Type B pancreatic cell (in vitro differentiated cells): ENCODE measurements at regions not wholly inside any gene's neighbourhood (a gene's known extent, or its start where the extent isn't known, plus 50 kb on each side); places are given as distances from the start of the nearest gene placed in this dataset.

Experiments
- DNase-seq: peaks from one replicate; pipeline ENCODE4 v3.0.0; 2021; ENCODE audit warnings: mixed read lengths; ENCODE audit not compliant: unreplicated experiment; ENCODE audit errors: extremely low spot score
- H3K27ac Mint-ChIP-seq: 2 replicates; pipeline ENCODE4 v1.8.0; 2021; ENCODE audit warnings: mild to moderate bottlenecking, mixed read lengths
- H3K27me3 Mint-ChIP-seq: 2 replicates; pipeline ENCODE4 v1.8.0; 2021; ENCODE audit warnings: mixed read lengths
- H3K36me3 Mint-ChIP-seq: 2 replicates; pipeline ENCODE4 v1.8.0; 2021; ENCODE audit warnings: mixed read lengths
- H3K4me1 Mint-ChIP-seq: one replicate; pipeline ENCODE4 v1.8.0; 2021; ENCODE audit warnings: mixed read lengths; ENCODE audit not compliant: unreplicated experiment
- H3K4me3 Mint-ChIP-seq: 2 replicates; pipeline ENCODE4 v1.8.0; 2021; ENCODE audit warnings: mild to moderate bottlenecking, mixed read lengths
- H3K9me3 Mint-ChIP-seq: 2 replicates; pipeline ENCODE4 v1.8.0; 2021; ENCODE audit warnings: mixed read lengths
- TF ChIP-seq, protein P1 (sequence below): fragments of 200-600 bp; sonication (generic); conservative IDR thresholded peaks from 2 replicates; pipeline ENCODE4 v1.5.0; 2021; ENCODE audit warnings: antibody characterized with exemption, mild to moderate bottlenecking

DNA sequence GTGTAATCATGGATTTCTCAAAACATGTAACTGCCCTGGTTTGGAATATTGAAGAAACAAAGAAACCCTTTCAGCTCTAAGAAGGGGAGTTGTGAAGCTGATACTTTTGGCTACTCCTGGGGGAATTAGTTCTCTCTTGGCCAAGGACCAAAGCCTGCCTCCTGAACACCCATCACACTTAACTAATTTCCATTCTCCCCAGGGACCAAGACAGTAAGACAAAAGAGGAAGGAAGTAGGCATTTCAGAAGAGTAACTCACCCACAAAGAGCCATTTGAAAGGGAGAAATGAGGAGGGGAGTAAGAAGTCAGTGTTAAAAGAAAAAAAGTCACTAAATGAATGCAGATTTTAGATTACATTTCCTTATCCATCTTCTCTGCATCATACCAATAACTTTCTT, 328.0 kb upstream of the SOX2 start:
- no peak for DNase-seq
- peaks cover 6% of the 10 kb centered on the region for H3K27me3 Mint-ChIP-seq
- H3K36me3 Mint-ChIP-seq, result no peaks in the 10 kb centered on the region
- H3K27ac Mint-ChIP-seq, result no peak overlapping the region
- no peak overlapping the region for H3K4me3 Mint-ChIP-seq
- TF ChIP-seq, protein P1, sequence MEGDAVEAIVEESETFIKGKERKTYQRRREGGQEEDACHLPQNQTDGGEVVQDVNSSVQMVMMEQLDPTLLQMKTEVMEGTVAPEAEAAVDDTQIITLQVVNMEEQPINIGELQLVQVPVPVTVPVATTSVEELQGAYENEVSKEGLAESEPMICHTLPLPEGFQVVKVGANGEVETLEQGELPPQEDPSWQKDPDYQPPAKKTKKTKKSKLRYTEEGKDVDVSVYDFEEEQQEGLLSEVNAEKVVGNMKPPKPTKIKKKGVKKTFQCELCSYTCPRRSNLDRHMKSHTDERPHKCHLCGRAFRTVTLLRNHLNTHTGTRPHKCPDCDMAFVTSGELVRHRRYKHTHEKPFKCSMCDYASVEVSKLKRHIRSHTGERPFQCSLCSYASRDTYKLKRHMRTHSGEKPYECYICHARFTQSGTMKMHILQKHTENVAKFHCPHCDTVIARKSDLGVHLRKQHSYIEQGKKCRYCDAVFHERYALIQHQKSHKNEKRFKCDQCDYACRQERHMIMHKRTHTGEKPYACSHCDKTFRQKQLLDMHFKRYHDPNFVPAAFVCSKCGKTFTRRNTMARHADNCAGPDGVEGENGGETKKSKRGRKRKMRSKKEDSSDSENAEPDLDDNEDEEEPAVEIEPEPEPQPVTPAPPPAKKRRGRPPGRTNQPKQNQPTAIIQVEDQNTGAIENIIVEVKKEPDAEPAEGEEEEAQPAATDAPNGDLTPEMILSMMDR, result no peak
- no peaks in the 10 kb centered on the region for H3K4me1 Mint-ChIP-seq
- no peaks in the 10 kb centered on the region for H3K9me3 Mint-ChIP-seq

DNA sequence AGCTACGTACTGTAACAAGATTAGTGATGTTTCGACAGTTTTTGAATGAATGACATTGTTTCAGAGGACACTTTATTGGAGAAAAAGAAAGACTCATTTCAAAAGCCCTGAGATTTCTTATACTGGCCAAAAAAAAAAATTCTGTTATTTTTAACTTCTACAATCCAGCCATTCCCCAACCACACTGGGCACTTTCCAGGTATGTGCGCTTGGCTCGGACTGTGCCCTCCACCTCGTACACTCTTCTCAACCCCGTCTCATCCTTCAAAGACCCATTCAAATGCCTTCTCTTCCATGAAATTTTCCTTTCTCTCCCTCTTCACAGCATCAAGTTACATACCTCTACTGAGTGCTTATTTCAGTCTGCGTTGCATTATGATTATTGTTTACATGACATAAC, 328.5 kb upstream of the SOX2 start:
- peaks cover 6% of the 10 kb centered on the region for H3K27me3 Mint-ChIP-seq
- H3K4me1 Mint-ChIP-seq, result no peaks in the 10 kb centered on the region
- no peak for DNase-seq
- H3K36me3 Mint-ChIP-seq, result no peaks in the 10 kb centered on the region
- no peak overlapping the region for H3K4me3 Mint-ChIP-seq
- no peak overlapping the region for H3K27ac Mint-ChIP-seq
- TF ChIP-seq, protein P1, result no peak
- H3K9me3 Mint-ChIP-seq, result no peaks in the 10 kb centered on the region

DNA sequence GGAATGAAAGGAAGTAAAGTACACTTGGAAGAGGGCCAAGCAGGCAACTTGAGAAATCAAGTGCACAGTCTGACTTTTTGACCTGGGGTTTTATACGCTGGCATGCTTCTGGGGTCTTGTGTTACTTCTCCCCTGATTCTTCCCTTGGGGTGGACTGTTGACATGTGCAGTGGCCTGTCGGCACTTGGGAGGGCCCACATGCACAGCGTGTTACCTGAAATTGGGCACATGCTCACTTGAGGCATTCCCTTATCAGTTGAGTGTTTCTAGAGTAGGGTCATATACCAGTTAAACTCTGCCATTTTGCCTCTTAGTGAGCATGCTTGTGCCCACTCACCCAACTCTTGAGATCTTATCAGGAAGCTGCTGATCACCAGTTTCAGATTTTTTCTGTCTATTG, 329.1 kb upstream of the SOX2 start:
- Mint-ChIP-seq H3K9me3 (no peaks in the 10 kb centered on the region), H3K27ac (no peak overlapping the region), H3K36me3 (no peaks in the 10 kb centered on the region), H3K27me3 (peaks cover 6% of the 10 kb centered on the region), H3K4me3 (no peak overlapping the region), H3K4me1 (no peaks in the 10 kb centered on the region)
- TF ChIP-seq, protein P1, result no peak
- DNase-seq, result no peak

DNA sequence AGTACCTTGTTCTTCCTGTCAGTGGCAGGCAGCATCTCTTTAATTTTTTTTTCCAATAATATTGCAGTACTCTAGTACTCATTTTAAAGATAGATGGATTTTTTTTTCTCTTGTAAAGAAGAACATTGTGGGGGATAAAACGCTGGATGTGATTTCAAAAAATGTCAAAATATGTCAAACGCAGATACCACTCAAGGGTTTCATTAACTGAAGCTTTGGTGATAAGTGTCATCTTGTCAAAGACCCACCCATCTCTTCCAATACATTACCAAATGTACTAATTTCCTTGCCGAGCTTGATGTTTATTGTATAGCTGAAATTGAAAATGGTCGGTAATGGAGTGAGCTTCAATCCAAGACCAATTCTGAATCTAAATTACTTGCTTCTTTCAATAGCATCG, 332.4 kb upstream of the SOX2 start:
- peaks cover 17% of the 10 kb centered on the region for H3K27me3 Mint-ChIP-seq
- no peaks in the 10 kb centered on the region for H3K36me3 Mint-ChIP-seq
- no peaks in the 10 kb centered on the region for H3K4me1 Mint-ChIP-seq
- no peak for DNase-seq
- no peak overlapping the region for H3K27ac Mint-ChIP-seq
- H3K4me3 Mint-ChIP-seq, result no peak overlapping the region
- TF ChIP-seq, protein P1, result no peak
- no peaks in the 10 kb centered on the region for H3K9me3 Mint-ChIP-seq

DNA sequence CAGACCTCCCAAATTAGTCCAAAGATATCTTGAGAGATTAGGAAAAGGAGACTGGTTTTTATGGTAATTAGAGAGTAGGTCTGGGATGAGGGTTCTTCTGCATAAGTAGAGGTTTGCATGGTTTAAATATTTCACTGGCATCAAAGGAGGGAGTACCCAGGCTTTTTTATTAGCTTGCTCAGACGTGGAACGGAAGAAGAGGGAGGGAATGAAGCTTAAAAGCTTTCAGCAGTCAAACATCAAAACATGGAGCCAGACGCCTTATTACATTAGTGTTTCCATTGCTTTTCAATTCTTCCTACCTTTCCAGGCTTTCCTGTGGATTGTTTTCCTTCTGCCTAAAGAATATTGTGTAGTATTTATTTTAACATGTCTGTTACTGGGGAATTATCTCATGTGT, 342.1 kb upstream of the SOX2 start:
- Mint-ChIP-seq H3K9me3 (no peaks in the 10 kb centered on the region), H3K36me3 (no peaks in the 10 kb centered on the region), H3K4me1 (no peaks in the 10 kb centered on the region), H3K27ac (no peak overlapping the region), H3K4me3 (no peak overlapping the region), H3K27me3 (peaks cover 3% of the 10 kb centered on the region)
- no peak for DNase-seq
- TF ChIP-seq, protein P1, result no peak

DNA sequence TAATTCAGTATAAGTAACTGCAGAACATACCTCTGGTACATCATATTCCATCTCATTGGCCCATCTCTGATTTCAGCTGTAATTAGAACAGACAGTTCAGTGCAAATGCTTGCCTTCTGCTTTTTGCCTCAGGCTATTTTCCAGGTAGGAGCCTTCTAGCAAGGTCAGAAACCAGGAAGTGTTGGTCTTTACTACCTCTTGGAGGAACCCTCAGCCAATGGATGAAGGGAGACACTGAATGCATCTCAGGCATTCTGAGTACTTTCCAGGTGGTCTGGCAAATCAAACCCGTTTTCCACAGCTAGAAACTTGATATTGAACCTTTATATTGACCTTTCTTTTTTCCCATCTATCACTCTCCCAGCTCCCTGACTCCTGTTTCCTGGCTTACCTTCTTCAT, 348.5 kb upstream of the SOX2 start:
- H3K36me3 Mint-ChIP-seq, result no peaks in the 10 kb centered on the region
- no peaks in the 10 kb centered on the region for H3K9me3 Mint-ChIP-seq
- TF ChIP-seq, protein P1, result no peak
- no peak for DNase-seq
- H3K4me1 Mint-ChIP-seq, result no peaks in the 10 kb centered on the region
- no peaks in the 10 kb centered on the region for H3K27me3 Mint-ChIP-seq
- H3K4me3 Mint-ChIP-seq, result no peak overlapping the region
- no peak overlapping the region for H3K27ac Mint-ChIP-seq
